ENCODE measurements at regions not wholly inside any gene's neighbourhood (a gene's known extent, or its start where the extent isn't known, plus 50 kb on each side); places are given as distances from the start of the nearest gene placed in this dataset.

DNA sequence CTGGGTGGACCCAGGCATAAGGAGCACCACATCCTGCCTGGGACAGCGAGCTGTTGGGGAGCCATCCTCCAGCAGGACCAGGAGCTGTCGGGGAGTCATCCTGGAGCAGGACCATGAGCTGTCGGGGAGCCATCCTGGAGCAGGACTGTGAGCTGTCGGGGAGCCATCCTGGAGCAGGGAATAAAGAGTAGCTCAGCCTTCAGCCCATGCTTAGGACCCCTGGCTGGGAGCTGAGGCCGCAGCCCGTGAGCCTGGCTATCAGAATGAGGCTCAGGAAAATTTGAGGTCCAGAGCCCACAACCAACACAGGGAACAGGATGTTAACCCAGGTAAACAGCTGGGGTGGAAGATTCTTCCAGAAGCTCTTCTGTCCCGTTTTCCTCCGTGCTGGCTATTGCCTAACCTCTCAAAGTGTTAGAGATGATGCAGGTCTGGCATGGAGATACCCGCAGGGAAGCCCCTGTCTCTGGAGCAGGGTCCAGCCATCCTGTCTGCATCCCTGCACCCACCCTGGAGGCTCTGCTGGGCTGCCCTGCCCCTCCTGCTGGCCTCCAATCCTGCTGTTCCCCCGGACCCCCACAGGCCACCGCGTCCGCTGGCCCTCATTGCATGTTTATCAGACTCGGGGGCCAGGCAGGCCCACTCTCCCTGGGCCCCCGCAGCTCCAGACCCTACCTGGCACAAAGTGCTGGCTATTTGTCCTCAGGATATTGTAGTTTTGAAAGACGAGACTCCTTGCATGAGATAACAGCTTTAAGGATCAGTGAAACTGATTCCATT, 243.5 kb upstream of the MYT1L start (continued):
- TF ChIP-seq, protein P1, sequence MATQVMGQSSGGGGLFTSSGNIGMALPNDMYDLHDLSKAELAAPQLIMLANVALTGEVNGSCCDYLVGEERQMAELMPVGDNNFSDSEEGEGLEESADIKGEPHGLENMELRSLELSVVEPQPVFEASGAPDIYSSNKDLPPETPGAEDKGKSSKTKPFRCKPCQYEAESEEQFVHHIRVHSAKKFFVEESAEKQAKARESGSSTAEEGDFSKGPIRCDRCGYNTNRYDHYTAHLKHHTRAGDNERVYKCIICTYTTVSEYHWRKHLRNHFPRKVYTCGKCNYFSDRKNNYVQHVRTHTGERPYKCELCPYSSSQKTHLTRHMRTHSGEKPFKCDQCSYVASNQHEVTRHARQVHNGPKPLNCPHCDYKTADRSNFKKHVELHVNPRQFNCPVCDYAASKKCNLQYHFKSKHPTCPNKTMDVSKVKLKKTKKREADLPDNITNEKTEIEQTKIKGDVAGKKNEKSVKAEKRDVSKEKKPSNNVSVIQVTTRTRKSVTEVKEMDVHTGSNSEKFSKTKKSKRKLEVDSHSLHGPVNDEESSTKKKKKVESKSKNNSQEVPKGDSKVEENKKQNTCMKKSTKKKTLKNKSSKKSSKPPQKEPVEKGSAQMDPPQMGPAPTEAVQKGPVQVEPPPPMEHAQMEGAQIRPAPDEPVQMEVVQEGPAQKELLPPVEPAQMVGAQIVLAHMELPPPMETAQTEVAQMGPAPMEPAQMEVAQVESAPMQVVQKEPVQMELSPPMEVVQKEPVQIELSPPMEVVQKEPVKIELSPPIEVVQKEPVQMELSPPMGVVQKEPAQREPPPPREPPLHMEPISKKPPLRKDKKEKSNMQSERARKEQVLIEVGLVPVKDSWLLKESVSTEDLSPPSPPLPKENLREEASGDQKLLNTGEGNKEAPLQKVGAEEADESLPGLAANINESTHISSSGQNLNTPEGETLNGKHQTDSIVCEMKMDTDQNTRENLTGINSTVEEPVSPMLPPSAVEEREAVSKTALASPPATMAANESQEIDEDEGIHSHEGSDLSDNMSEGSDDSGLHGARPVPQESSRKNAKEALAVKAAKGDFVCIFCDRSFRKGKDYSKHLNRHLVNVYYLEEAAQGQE (IDR thresholded peaks at IDR 0.05; ENCODE audit: low read depth): no peak

DNA sequence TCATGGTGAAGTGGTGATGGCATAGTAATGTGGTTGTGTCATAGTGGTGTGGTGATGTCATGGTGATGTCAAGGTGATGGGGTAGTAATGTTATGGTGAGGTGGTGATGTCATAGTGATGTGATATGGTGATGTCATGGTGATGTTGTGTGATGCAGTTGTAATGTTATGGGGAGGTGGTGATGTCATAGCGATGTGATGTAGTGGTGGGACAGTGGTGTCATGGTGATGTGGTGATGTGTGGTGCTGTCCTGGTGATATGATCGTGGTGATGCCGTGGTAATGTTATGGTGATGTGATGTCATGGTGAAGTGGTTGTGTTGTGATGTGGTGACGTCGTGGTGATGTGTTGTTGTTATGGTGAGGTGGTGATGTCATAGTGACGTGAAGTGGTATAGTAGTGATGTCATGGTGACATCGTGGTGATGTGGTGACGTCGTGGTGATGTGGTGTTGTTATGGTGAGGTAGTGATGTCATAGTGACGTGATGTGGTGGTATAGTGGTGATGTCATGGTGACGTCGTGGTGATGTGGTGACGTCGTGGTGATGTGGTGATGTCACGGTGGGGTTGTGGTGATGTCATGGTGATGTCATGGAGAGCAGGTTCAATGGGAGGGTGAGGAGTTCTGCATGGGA, 242.7 kb upstream of the MYT1L start:
- no peak overlapping the region for H2AFZ ChIP-seq (ENCODE audit: low read depth, low read length, poor library complexity, severe bottlenecking)
- H3K4me3 ChIP-seq (replicated peaks in 1 of 2; ENCODE audit: low read depth in 1 of 2, low read length in 2 of 2): no peak overlapping the region
- intact Hi-C loops (cut with micrococcal nuclease): no loop called here
- TF ChIP-seq JUND (IDR thresholded peaks at IDR 0.05): no peak
- TF ChIP-seq ZFX (IDR thresholded peaks at IDR 0.05): no peak
- no peak for TF ChIP-seq POLR2A (IDR thresholded peaks at IDR 0.05; ENCODE audit: borderline replicate concordance, extremely low read depth, insufficient read depth, insufficient read length)
- TF ChIP-seq ELF1 (IDR thresholded peaks at IDR 0.05; ENCODE audit: borderline replicate concordance, low read depth): no peak
- TF ChIP-seq, protein P1 (IDR thresholded peaks at IDR 0.05; ENCODE audit: low read depth): no peak
- no peak for TF ChIP-seq CBX3 (IDR thresholded peaks at IDR 0.05; ENCODE audit: low read depth)
- TF ChIP-seq SRF (IDR thresholded peaks at IDR 0.05; ENCODE audit: low read depth): no peak
- H3K9ac ChIP-seq (ENCODE audit: low read length): no peak overlapping the region
- no peak overlapping the region for H3K27ac ChIP-seq (ENCODE audit: low read depth, low read length)
- H3K36me3 ChIP-seq (ENCODE audit: control insufficient read depth in 1 of 2, insufficient read depth in 2 of 2, low read length in 2 of 2): no peaks in the 10 kb centered on the region
- H3K9me3 ChIP-seq (ENCODE audit: control insufficient read depth in 1 of 2, insufficient read depth in 1 of 2, low read depth in 1 of 2, low read length in 2 of 2): peaks cover 12 to 19% of the 10 kb centered on the region in 2 experiments; a peak in 2 of 4 replicates
- no peaks in the 10 kb centered on the region for H3K79me2 ChIP-seq (ENCODE audit: insufficient read depth, low read length)
- RAD21 ChIA-PET (ENCODE audit: low non-redundant PET in 1 of 2, low total read pairs in 2 of 2, uncharacterized antibody in 2 of 2, unreplicated experiment in 2 of 2): no interaction called here
- CTCF ChIA-PET: no interaction called here
- no peak for DNase-seq (ENCODE audit: low read depth, low spot score)
- no peaks in the 10 kb centered on the region for H4K20me1 ChIP-seq (ENCODE audit: insufficient read depth)
- H3K4me2 ChIP-seq (ENCODE audit: low read length): no peak overlapping the region
- POLR2A ChIA-PET: no interaction called here
- no TSS peak for BruUV-seq (replicated peaks)
- no peaks in the 10 kb centered on the region for H3K27me3 ChIP-seq (ENCODE audit: insufficient read depth, low read length)
- no peaks in the 10 kb centered on the region for H3K4me1 ChIP-seq (ENCODE audit: control insufficient read depth in 1 of 2, insufficient read depth in 2 of 2, low read length in 2 of 2)
- H3K9me2 ChIP-seq (ENCODE audit: insufficient read depth): no peaks in the 10 kb centered on the region
- ATAC-seq: no peak

All from HCT116 (cell line).